Smooth muscle cell (in vitro differentiated cells): ENCODE measurements at regions not wholly inside any gene's neighbourhood (a gene's known extent, or its start where the extent isn't known, plus 50 kb on each side); places are given as distances from the start of the nearest gene placed in this dataset.

Source experiments
- DNase-seq: peaks from one replicate; lab custom pipeline; 2025; ENCODE audit not compliant: unreplicated experiment; lab: John Stamatoyannopoulos, UW
- H2AFZ ChIP-seq: fragments of 200-600 bp; sonication (generic); 2 replicates; pipeline ENCODE4 v1.6.0; 2016; ENCODE audit warnings: antibody characterized with exemption, low read depth, mild to moderate bottlenecking
- H3F3A ChIP-seq: fragments of 200-600 bp; sonication (generic); 2 replicates; pipeline ENCODE4 v1.6.0; 2017; ENCODE audit warnings: antibody characterized with exemption, low read depth
- H3K27ac ChIP-seq: fragments of 200-600 bp; sonication (generic); 2 replicates; pipeline ENCODE4 v1.5.1; 2016; ENCODE audit warnings: low read depth, mild to moderate bottlenecking
- H3K27me3 ChIP-seq: fragments of 200-600 bp; sonication (generic); 2 replicates; pipeline ENCODE4 v1.6.1; 2016; ENCODE audit warnings: low read depth, mild to moderate bottlenecking
- H3K36me3 ChIP-seq: fragments of 200-600 bp; sonication (generic); 2 replicates; pipeline ENCODE4 v1.5.1; 2016; ENCODE audit warnings: low read depth
- H3K4me1 ChIP-seq: fragments of 200-600 bp; sonication (generic); 2 replicates; pipeline ENCODE4 v1.5.1; 2016; ENCODE audit warnings: low read depth
- H3K4me2 ChIP-seq: fragments of 200-600 bp; sonication (generic); 2 replicates; pipeline ENCODE4 v1.6.0; 2016; ENCODE audit warnings: mild to moderate bottlenecking
- H3K4me3 ChIP-seq: fragments of 200-600 bp; sonication (generic); 2 replicates; pipeline ENCODE4 v1.5.1; 2016; ENCODE audit warnings: mild to moderate bottlenecking
- H3K79me2 ChIP-seq: fragments of 200-600 bp; sonication (generic); 2 replicates; pipeline ENCODE4 v1.6.0; 2016; ENCODE audit warnings: low read depth, mild to moderate bottlenecking
- H3K9ac ChIP-seq: fragments of 200-600 bp; sonication (generic); 2 replicates; pipeline ENCODE4 v1.6.0; 2016; ENCODE audit warnings: low read depth
- H3K9me3 ChIP-seq: fragments of 200-600 bp; sonication (generic); replicated peaks from 2 replicates; pipeline ENCODE4 v1.5.1; 2016; ENCODE audit warnings: low read depth
- H4K20me1 ChIP-seq: fragments of 200-600 bp; sonication (generic); 2 replicates; pipeline ENCODE4 v1.6.0; 2016; ENCODE audit warnings: low read depth
- WGBS: methylation state at CpG from one replicate; pipeline ENCODE4 v1.1.7; 2016; ENCODE audit warnings: low lambda C conversion rate; 5-methylcytosine and 5-hydroxymethylcytosine counted together
- TF ChIP-seq, protein P1 (sequence below): fragments of 200-600 bp; sonication (generic); IDR thresholded peaks from 2 replicates; pipeline ENCODE4 v1.5.1; 2017; ENCODE audit warnings: borderline replicate concordance, mild to moderate bottlenecking, antibody characterized with exemption; ENCODE audit not compliant: insufficient read depth, poor library complexity, severe bottlenecking

DNA sequence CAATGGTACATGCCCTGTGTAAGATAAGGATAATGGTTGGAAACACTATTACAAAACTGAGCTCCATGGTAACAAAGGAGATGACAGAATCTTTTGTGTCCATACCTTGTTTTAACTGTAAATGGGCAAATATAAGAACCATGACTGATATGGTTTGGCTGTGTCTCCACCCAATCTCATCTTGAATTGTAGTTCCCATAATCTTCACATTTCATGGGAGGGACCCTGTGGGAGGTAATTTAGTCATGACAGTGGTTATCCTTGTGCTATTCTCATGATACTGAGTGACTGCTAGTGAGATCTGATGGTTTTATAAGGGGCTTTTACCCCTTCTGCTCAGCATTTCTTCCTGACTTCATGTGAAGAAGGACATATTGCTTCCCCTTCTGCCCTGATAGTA is 211.7 kb upstream of the RGPD4 start:
- H3K4me3 ChIP-seq: no peak overlapping the region

DNA sequence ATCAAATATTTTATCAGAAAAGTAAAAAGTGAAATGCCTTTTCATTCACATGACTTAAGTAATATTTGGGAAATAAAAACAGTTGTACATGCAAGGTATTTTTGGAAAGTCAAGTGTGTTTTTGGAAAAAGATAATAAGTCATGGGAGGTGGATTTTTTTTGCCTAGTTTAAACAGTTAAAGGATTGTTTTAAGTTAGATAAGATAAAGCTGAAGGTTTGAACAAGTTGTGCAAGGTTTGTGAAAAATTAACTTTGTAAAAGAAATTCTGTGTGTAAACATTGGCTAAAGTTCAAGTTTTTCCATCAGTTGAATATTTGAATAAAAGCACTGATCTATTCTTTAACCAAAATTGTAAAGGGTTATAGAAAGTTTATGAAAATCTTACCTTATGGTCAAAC is 207.9 kb upstream of the RGPD4 start:
- H3K4me1 ChIP-seq: no peaks in the 10 kb centered on the region
- no peaks in the 10 kb centered on the region for H3F3A ChIP-seq
- no peak overlapping the region for H3K9ac ChIP-seq
- no peak overlapping the region for H3K4me2 ChIP-seq
- TF ChIP-seq, protein P1, sequence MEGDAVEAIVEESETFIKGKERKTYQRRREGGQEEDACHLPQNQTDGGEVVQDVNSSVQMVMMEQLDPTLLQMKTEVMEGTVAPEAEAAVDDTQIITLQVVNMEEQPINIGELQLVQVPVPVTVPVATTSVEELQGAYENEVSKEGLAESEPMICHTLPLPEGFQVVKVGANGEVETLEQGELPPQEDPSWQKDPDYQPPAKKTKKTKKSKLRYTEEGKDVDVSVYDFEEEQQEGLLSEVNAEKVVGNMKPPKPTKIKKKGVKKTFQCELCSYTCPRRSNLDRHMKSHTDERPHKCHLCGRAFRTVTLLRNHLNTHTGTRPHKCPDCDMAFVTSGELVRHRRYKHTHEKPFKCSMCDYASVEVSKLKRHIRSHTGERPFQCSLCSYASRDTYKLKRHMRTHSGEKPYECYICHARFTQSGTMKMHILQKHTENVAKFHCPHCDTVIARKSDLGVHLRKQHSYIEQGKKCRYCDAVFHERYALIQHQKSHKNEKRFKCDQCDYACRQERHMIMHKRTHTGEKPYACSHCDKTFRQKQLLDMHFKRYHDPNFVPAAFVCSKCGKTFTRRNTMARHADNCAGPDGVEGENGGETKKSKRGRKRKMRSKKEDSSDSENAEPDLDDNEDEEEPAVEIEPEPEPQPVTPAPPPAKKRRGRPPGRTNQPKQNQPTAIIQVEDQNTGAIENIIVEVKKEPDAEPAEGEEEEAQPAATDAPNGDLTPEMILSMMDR: no peak
- no peaks in the 10 kb centered on the region for H3K27me3 ChIP-seq
- no peak overlapping the region for H3K27ac ChIP-seq
- H3K9me3 ChIP-seq: peaks cover 11% of the 10 kb centered on the region
- no peaks in the 10 kb centered on the region for H3K36me3 ChIP-seq
- H3K79me2 ChIP-seq: no peaks in the 10 kb centered on the region
- DNase-seq: no peak
- no peaks in the 10 kb centered on the region for H4K20me1 ChIP-seq
- no peak overlapping the region for H2AFZ ChIP-seq
- H3K4me3 ChIP-seq: no peak overlapping the region

More for the DNA sequence above, 211.7 kb upstream of the RGPD4 start:
- no peaks in the 10 kb centered on the region for H3K79me2 ChIP-seq
- no peaks in the 10 kb centered on the region for H3F3A ChIP-seq
- H3K27ac ChIP-seq: no peak overlapping the region
- H3K36me3 ChIP-seq: no peaks in the 10 kb centered on the region
- peaks cover 7% of the 10 kb centered on the region for H3K9me3 ChIP-seq
- H3K27me3 ChIP-seq: no peaks in the 10 kb centered on the region
- H3K4me1 ChIP-seq: no peaks in the 10 kb centered on the region
- no peak for DNase-seq
- TF ChIP-seq, protein P1: no peak
- H3K9ac ChIP-seq: no peak overlapping the region
- H4K20me1 ChIP-seq: no peaks in the 10 kb centered on the region
- no peak overlapping the region for H2AFZ ChIP-seq
- no peak overlapping the region for H3K4me2 ChIP-seq

DNA sequence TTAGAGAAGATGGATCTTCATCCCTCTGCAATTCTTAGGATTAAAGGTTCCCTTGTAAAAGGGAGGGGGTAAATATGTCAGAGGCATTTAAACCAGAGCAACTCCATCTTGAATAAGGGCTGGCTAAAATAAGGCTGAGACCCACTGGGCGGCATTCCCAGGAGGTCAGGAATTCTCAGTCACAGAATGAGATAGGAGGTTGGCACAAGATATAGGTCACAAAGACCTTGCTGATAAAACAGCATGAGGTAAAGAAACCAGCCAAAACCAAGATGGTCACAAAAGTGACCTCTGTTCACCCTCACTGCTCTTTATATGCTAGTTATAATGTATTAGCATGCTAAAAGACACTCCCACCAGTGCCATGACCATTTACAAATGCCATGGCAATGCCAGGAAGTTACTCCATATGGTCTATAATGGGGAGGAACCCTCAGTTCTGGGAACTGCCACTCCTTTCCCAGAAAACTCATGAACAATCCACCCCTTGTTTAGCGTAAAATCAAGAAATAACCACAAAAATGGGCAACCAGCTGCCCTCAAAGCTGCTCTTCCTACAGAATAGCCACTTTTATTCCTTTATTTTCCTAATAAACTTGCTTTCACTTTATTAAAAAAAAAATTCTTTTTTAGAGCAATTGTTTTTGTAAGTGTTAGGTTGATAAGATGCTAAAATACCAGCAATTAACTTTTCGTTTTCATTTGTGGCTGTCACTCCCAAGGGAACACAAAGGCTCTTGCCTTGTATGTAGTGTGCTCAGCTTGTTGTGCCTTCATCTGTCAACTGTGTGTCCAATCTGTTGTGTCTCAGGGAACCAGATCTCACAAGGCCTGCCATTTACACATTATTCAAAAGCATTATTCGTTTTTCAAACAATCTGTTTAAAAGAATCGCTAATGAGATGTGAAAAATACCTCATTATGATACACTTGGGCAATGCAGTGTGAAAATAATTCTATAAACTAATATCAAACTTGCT is 205.2 kb upstream of the RGPD4 start:
- Histone ChIP-seq H3K4me2 (no peak overlapping the region), H3K9me3 (peaks cover 11% of the 10 kb centered on the region), H3K27ac (no peak overlapping the region), H3F3A (no peaks in the 10 kb centered on the region), H4K20me1 (no peaks in the 10 kb centered on the region), H3K79me2 (no peaks in the 10 kb centered on the region), H3K36me3 (no peaks in the 10 kb centered on the region), H3K9ac (no peak overlapping the region), H3K4me3 (no peak overlapping the region), H2AFZ (no peak overlapping the region), H3K4me1 (no peaks in the 10 kb centered on the region), H3K27me3 (no peaks in the 10 kb centered on the region)
- no peak for DNase-seq
- TF ChIP-seq, protein P1: no peak
- WGBS: 70% methylated on average over 5 of the region's 5 CpGs
